Panc1 (cell line): ENCODE measurements at regions not wholly inside any gene's neighbourhood (a gene's known extent, or its start where the extent isn't known, plus 50 kb on each side); places are given as distances from the start of the nearest gene placed in this dataset.

ENCODE experiments used
- CTCF ChIP-seq: fragments of 450-650 bp; IDR thresholded peaks from 2 replicates; pipeline ENCODE4 v1.5.1; 2017; ENCODE audit warnings: mild to moderate bottlenecking
- POLR2AphosphoS5 ChIP-seq: IDR thresholded peaks from 2 replicates; pipeline ENCODE4 v1.6.1; 2012; ENCODE audit warnings: mild to moderate bottlenecking, low read depth, low read length, moderate library complexity
- REST ChIP-seq, 2 experiments: IDR thresholded peaks; 2 replicates each; pipeline ENCODE4 v1.6.1; 2011 to 2012; ENCODE audit warnings: low read depth in 2 of 2, control low read depth in 1 of 2, low read length in 1 of 2, mild to moderate bottlenecking in 1 of 2, moderate library complexity in 1 of 2; ENCODE audit not compliant: insufficient read depth in 1 of 2
- SIN3A ChIP-seq: IDR thresholded peaks from 2 replicates; pipeline ENCODE4 v1.6.1; 2012; ENCODE audit warnings: low read depth, mild to moderate bottlenecking, low read length, moderate library complexity, borderline replicate concordance; ENCODE audit not compliant: insufficient read depth

- no peak for TF ChIP-seq POLR2AphosphoS5
- no peak for TF ChIP-seq CTCF
- no peak for TF ChIP-seq REST (IDR thresholded peaks at IDR 0.05; ENCODE audit: insufficient read depth in 1 of 2, low read depth in 2 of 2, low read length in 1 of 2)
- no peak for TF ChIP-seq SIN3A
Observed at GRCh38 chr5:15386122-15386521, 113.9 kb upstream of the FBXL7 start.
